ENCODE measurements at regions not wholly inside any gene's neighbourhood (a gene's known extent, or its start where the extent isn't known, plus 50 kb on each side); places are given as distances from the start of the nearest gene placed in this dataset.
"Not testable (repeated sequence)": the region's sequence is repeated elsewhere in the genome, so short reads cannot be mapped to it uniquely, and the experiment has no call there.

GRCh38 chr7:45278763-45279398, 121.3 kb downstream of the RAMP3 start:
- no peak overlapping the region for H3K27ac ChIP-seq
- no peaks in the 10 kb centered on the region for H3K9me3 ChIP-seq
- H3K4me2 ChIP-seq, result no peak overlapping the region
- H3K4me1 ChIP-seq, result no peaks in the 10 kb centered on the region
- CTCF ChIA-PET, result interaction anchor here (1.5 kb wide), 1 partner anchor 18 kb away, joined by 6 read pairs; no protein-coding TSS in a partner anchor
- DNase-seq (ENCODE audit: low read depth in 1 of 2, low spot score in 1 of 2) (no peak), ATAC-seq (no peak), FAIRE-seq (no peak)
- no peak overlapping the region for H3K4me3 ChIP-seq
- no peak for TF ChIP-seq JUNB (IDR thresholded peaks at IDR 0.05)
- TF ChIP-seq TP53 (CRISPR knock-in tag; IDR thresholded peaks at IDR 0.05), result no peak
- no peak for TF ChIP-seq EP300 (IDR thresholded peaks at IDR 0.05)
- no peak for TF ChIP-seq MAZ (IDR thresholded peaks at IDR 0.05; ENCODE audit: borderline replicate concordance, low read depth, low read length)
- TF ChIP-seq, protein P1, sequence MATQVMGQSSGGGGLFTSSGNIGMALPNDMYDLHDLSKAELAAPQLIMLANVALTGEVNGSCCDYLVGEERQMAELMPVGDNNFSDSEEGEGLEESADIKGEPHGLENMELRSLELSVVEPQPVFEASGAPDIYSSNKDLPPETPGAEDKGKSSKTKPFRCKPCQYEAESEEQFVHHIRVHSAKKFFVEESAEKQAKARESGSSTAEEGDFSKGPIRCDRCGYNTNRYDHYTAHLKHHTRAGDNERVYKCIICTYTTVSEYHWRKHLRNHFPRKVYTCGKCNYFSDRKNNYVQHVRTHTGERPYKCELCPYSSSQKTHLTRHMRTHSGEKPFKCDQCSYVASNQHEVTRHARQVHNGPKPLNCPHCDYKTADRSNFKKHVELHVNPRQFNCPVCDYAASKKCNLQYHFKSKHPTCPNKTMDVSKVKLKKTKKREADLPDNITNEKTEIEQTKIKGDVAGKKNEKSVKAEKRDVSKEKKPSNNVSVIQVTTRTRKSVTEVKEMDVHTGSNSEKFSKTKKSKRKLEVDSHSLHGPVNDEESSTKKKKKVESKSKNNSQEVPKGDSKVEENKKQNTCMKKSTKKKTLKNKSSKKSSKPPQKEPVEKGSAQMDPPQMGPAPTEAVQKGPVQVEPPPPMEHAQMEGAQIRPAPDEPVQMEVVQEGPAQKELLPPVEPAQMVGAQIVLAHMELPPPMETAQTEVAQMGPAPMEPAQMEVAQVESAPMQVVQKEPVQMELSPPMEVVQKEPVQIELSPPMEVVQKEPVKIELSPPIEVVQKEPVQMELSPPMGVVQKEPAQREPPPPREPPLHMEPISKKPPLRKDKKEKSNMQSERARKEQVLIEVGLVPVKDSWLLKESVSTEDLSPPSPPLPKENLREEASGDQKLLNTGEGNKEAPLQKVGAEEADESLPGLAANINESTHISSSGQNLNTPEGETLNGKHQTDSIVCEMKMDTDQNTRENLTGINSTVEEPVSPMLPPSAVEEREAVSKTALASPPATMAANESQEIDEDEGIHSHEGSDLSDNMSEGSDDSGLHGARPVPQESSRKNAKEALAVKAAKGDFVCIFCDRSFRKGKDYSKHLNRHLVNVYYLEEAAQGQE (IDR thresholded peaks at IDR 0.05), result no peak
- 3% methylated on average over 4 of the region's 4 CpGs for WGBS (ENCODE audit: missing lambda C conversion rate)
- POLR2A ChIA-PET, result no interaction called here

DNA sequence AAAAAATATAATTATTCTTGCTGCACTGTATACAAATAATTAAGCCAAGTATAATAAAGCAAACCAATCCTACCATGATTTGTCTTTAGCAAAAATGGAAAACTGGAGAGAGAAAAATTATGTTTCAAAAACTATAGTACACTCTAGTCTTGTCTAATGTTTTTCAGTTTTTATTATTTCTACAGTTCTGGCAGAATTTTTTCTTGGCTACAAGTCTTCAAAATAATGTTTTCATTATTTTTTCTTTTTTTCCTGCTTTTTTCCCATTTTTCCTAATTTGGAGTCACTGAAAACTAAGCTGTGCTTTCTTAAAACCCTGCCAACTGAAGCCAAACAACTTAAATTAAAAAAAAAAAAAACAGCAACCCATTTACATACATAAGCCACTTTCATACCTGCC, 132.0 kb downstream of the RAMP3 start:
- H3K4me1 ChIP-seq; H3K9me3 ChIP-seq; DNase-seq (ENCODE audit: low read depth in 1 of 2, low spot score in 1 of 2); H3K4me2 ChIP-seq; POLR2A ChIA-PET; H3K27ac ChIP-seq; ATAC-seq; FAIRE-seq; H3K4me3 ChIP-seq: not testable (repeated sequence)
- CTCF ChIA-PET, result interaction anchor here (1.1 kb wide), 1 partner anchor 29 kb away, joined by 3 read pairs; no protein-coding TSS in a partner anchor

- Histone ChIP-seq H3K4me1 (no peaks in the 10 kb centered on the region), H3K4me3 (no peak overlapping the region), H3K4me2 (no peak overlapping the region), H3K9me3 (no peaks in the 10 kb centered on the region), H3K27ac (no peak overlapping the region)
- WGBS (ENCODE audit: missing lambda C conversion rate), result 58% methylated on average over 3 of the region's 3 CpGs
- ATAC-seq (no peak), FAIRE-seq (no peak), DNase-seq (ENCODE audit: low read depth in 1 of 2, low spot score in 1 of 2) (no peak)
- CTCF ChIA-PET, result no interaction called here
- TF ChIP-seq PHF8 (IDR thresholded peaks at IDR 0.05; ENCODE audit: borderline replicate concordance, low read depth), result no peak
- no peak for TF ChIP-seq NR3C1 (IDR thresholded peaks at IDR 0.05)
- TF ChIP-seq, protein P1 (IDR thresholded peaks at IDR 0.05), result no peak
- TF ChIP-seq MYC (IDR thresholded peaks at IDR 0.05; ENCODE audit: borderline replicate concordance, low read length), result no peak
- TF ChIP-seq USF2 (IDR thresholded peaks at IDR 0.05), result no peak
- TF ChIP-seq KDM5A (IDR thresholded peaks at IDR 0.05), result no peak
- TF ChIP-seq BCL3 (IDR thresholded peaks at IDR 0.05), result no peak
- TF ChIP-seq SREBF2 (IDR thresholded peaks at IDR 0.05), result no peak
- no peak for TF ChIP-seq FOSL2 (IDR thresholded peaks at IDR 0.05)
- no peak for TF ChIP-seq FOSL2 (CRISPR knock-in tag; IDR thresholded peaks at IDR 0.05)
- no peak for TF ChIP-seq BHLHE40 (IDR thresholded peaks at IDR 0.05; ENCODE audit: low read depth, low read length)
- TF ChIP-seq RCOR1 (IDR thresholded peaks at IDR 0.05; ENCODE audit: low read depth, low read length), result no peak
- POLR2A ChIA-PET, result no interaction called here
Observed at GRCh38 chr7:45290880-45291279, 133.3 kb downstream of the RAMP3 start.
